Smooth muscle cell (in vitro differentiated cells): ENCODE measurements at regions not wholly inside any gene's neighbourhood (a gene's known extent, or its start where the extent isn't known, plus 50 kb on each side); places are given as distances from the start of the nearest gene placed in this dataset.

Source experiments
- DNase-seq: peaks from one replicate; lab custom pipeline; 2025; ENCODE audit not compliant: unreplicated experiment; lab: John Stamatoyannopoulos, UW
- H2AFZ ChIP-seq: fragments of 200-600 bp; sonication (generic); 2 replicates; pipeline ENCODE4 v1.6.0; 2016; ENCODE audit warnings: antibody characterized with exemption, low read depth, mild to moderate bottlenecking
- H3F3A ChIP-seq: fragments of 200-600 bp; sonication (generic); 2 replicates; pipeline ENCODE4 v1.6.0; 2017; ENCODE audit warnings: antibody characterized with exemption, low read depth
- H3K27ac ChIP-seq: fragments of 200-600 bp; sonication (generic); 2 replicates; pipeline ENCODE4 v1.5.1; 2016; ENCODE audit warnings: low read depth, mild to moderate bottlenecking
- H3K27me3 ChIP-seq: fragments of 200-600 bp; sonication (generic); 2 replicates; pipeline ENCODE4 v1.6.1; 2016; ENCODE audit warnings: low read depth, mild to moderate bottlenecking
- H3K36me3 ChIP-seq: fragments of 200-600 bp; sonication (generic); 2 replicates; pipeline ENCODE4 v1.5.1; 2016; ENCODE audit warnings: low read depth
- H3K4me1 ChIP-seq: fragments of 200-600 bp; sonication (generic); 2 replicates; pipeline ENCODE4 v1.5.1; 2016; ENCODE audit warnings: low read depth
- H3K4me2 ChIP-seq: fragments of 200-600 bp; sonication (generic); 2 replicates; pipeline ENCODE4 v1.6.0; 2016; ENCODE audit warnings: mild to moderate bottlenecking
- H3K4me3 ChIP-seq: fragments of 200-600 bp; sonication (generic); 2 replicates; pipeline ENCODE4 v1.5.1; 2016; ENCODE audit warnings: mild to moderate bottlenecking
- H3K79me2 ChIP-seq: fragments of 200-600 bp; sonication (generic); 2 replicates; pipeline ENCODE4 v1.6.0; 2016; ENCODE audit warnings: low read depth, mild to moderate bottlenecking
- H3K9ac ChIP-seq: fragments of 200-600 bp; sonication (generic); 2 replicates; pipeline ENCODE4 v1.6.0; 2016; ENCODE audit warnings: low read depth
- H3K9me3 ChIP-seq: fragments of 200-600 bp; sonication (generic); replicated peaks from 2 replicates; pipeline ENCODE4 v1.5.1; 2016; ENCODE audit warnings: low read depth
- H4K20me1 ChIP-seq: fragments of 200-600 bp; sonication (generic); 2 replicates; pipeline ENCODE4 v1.6.0; 2016; ENCODE audit warnings: low read depth
- CTCF ChIP-seq: fragments of 200-600 bp; sonication (generic); IDR thresholded peaks from 2 replicates; pipeline ENCODE4 v1.5.1; 2017; ENCODE audit warnings: borderline replicate concordance, mild to moderate bottlenecking, antibody characterized with exemption; ENCODE audit not compliant: insufficient read depth, poor library complexity, severe bottlenecking
- WGBS: methylation state at CpG from one replicate; pipeline ENCODE4 v1.1.7; 2016; ENCODE audit warnings: low lambda C conversion rate; 5-methylcytosine and 5-hydroxymethylcytosine counted together

GRCh38 chr12:124426594-124427555 is 132.0 kb downstream of the RFLNA start:
- H2AFZ ChIP-seq: no peak overlapping the region
- H3K36me3 ChIP-seq: no peaks in the 10 kb centered on the region
- DNase-seq: no peak
- no peak for TF ChIP-seq CTCF
- H3K4me3 ChIP-seq: no peak overlapping the region
- no peak overlapping the region for H3K9ac ChIP-seq
- H3K4me2 ChIP-seq: no peak overlapping the region
- H3K4me1 ChIP-seq: peaks cover 16% of the 10 kb centered on the region
- no peaks in the 10 kb centered on the region for H3K9me3 ChIP-seq
- WGBS: 90% methylated on average over 42 of the region's 42 CpGs
- H3F3A ChIP-seq: peaks cover 33% of the 10 kb centered on the region
- H3K79me2 ChIP-seq: peaks cover 2% of the 10 kb centered on the region
- peaks cover 10% of the 10 kb centered on the region for H4K20me1 ChIP-seq
- peak overlapping the region; percentile 75 for H3K27ac ChIP-seq
- no peaks in the 10 kb centered on the region for H3K27me3 ChIP-seq

- no peaks in the 10 kb centered on the region for H3K27me3 ChIP-seq
- H2AFZ ChIP-seq: no peak overlapping the region
- peaks cover 10% of the 10 kb centered on the region for H4K20me1 ChIP-seq
- no peak overlapping the region for H3K4me3 ChIP-seq
- DNase-seq: no peak
- WGBS: 97% methylated on average over 6 of the region's 6 CpGs
- no peak overlapping the region for H3K27ac ChIP-seq
- no peaks in the 10 kb centered on the region for H3K36me3 ChIP-seq
- no peak overlapping the region for H3K9ac ChIP-seq
- peaks cover 19% of the 10 kb centered on the region for H3K4me1 ChIP-seq
- peaks cover 7% of the 10 kb centered on the region for H3K79me2 ChIP-seq
- peaks cover 35% of the 10 kb centered on the region for H3F3A ChIP-seq
- no peak for TF ChIP-seq CTCF
- no peaks in the 10 kb centered on the region for H3K9me3 ChIP-seq
- H3K4me2 ChIP-seq: no peak overlapping the region
Observed at GRCh38 chr12:124425667-124426066, 130.8 kb downstream of the RFLNA start.

- Histone ChIP-seq H3K4me2 (no peak overlapping the region), H3K4me3 (no peak overlapping the region), H4K20me1 (peaks cover 17% of the 10 kb centered on the region), H3K9ac (no peak overlapping the region), H3K27me3 (no peaks in the 10 kb centered on the region), H3K4me1 (peaks cover 19% of the 10 kb centered on the region), H3K27ac (peak overlapping the region; percentile 90), H3K79me2 (peaks cover 13% of the 10 kb centered on the region), H3K36me3 (peaks cover 2% of the 10 kb centered on the region), H2AFZ (no peak overlapping the region), H3K9me3 (no peaks in the 10 kb centered on the region), H3F3A (peaks cover 27% of the 10 kb centered on the region)
- DNase-seq: no peak
- 93% methylated on average over 10 of the region's 10 CpGs for WGBS
- TF ChIP-seq CTCF: no peak
Observed at GRCh38 chr12:124424516-124424905, 129.6 kb downstream of the RFLNA start.
